Smooth muscle cell of the brain vasculature (primary cell): ENCODE measurements at regions not wholly inside any gene's neighbourhood (a gene's known extent, or its start where the extent isn't known, plus 50 kb on each side); places are given as distances from the start of the nearest gene placed in this dataset.

ENCODE experiments used
- DNase-seq: peaks from one replicate; pipeline ENCODE4 v3.0.0-alpha.2; 2012; ENCODE audit warnings: low read depth, low spot score

- DNase-seq = no peak
These were observed 78.2 kb upstream of the GPR12 start for GRCh38 chr13:26838821-26839220.

GRCh38 chr13:26837997-26838396 lies 77.4 kb upstream of the GPR12 start:
- no peak for DNase-seq

- DNase-seq = no peak
These were observed 76.5 kb upstream of the GPR12 start for GRCh38 chr13:26837102-26837501.

- DNase-seq = no peak
These were observed 76.0 kb upstream of the GPR12 start for GRCh38 chr13:26836626-26837025.

GRCh38 chr13:26834646-26835045 lies 74.1 kb upstream of the GPR12 start:
- DNase-seq = no peak

GRCh38 chr13:26831336-26831908 lies 70.8 kb upstream of the GPR12 start:
- no peak for DNase-seq

GRCh38 chr13:26829716-26830115 lies 69.1 kb upstream of the GPR12 start:
- DNase-seq = no peak

- no peak for DNase-seq
These were observed 64.0 kb upstream of the GPR12 start for GRCh38 chr13:26824581-26824980.

- DNase-seq = no peak
These were observed 61.6 kb upstream of the GPR12 start for GRCh38 chr13:26822146-26822545.

GRCh38 chr13:26821672-26822071 lies 61.1 kb upstream of the GPR12 start:
- DNase-seq = no peak

GRCh38 chr13:26820871-26821270 lies 60.3 kb upstream of the GPR12 start:
- DNase-seq = no peak

- no peak for DNase-seq
These were observed 58.5 kb upstream of the GPR12 start for GRCh38 chr13:26819046-26819445.

GRCh38 chr13:26816881-26817280 lies 56.3 kb upstream of the GPR12 start:
- no peak for DNase-seq

- no peak for DNase-seq
These were observed 53.4 kb upstream of the GPR12 start for GRCh38 chr13:26813980-26814348.

- no peak for DNase-seq
These were observed 52.9 kb upstream of the GPR12 start for GRCh38 chr13:26813321-26813979.

- DNase-seq = no peak
These were observed 51.0 kb upstream of the GPR12 start for GRCh38 chr13:26811581-26811980.
